B cell (primary cell): ENCODE measurements at regions not wholly inside any gene's neighbourhood (a gene's known extent, or its start where the extent isn't known, plus 50 kb on each side); places are given as distances from the start of the nearest gene placed in this dataset.

Experiments used
- ATAC-seq: fragments of 200-7000 bp; cut with Tn5 transposase; one replicate; pipeline ENCODE4 v1.10.0; 2021; ENCODE audit warnings: low read depth, mild to moderate bottlenecking, moderate number of reproducible peaks, moderate library complexity
- CTCF ChIA-PET: fragments of 350-600 bp; sonication (Branson Sonifier 250); formaldehyde crosslinking; loops from one replicate; lab custom pipeline; 2021; ENCODE audit warnings: antibody characterized with exemption, inconsistent platforms; lab: Charles Lee
- POLR2A ChIA-PET: fragments of 350-600 bp; sonication (Branson Sonifier 250); formaldehyde crosslinking; loops from one replicate; lab custom pipeline; 2021; ENCODE audit warnings: antibody characterized with exemption; lab: Charles Lee
- DNase-seq: peaks from one replicate; pipeline ENCODE4 v3.0.0; 2013
- H2AFZ ChIP-seq: 2 replicates; pipeline ENCODE4 v1.6.1; 2012; ENCODE audit warnings: mild to moderate bottlenecking, low read depth, low read length; ENCODE audit not compliant: insufficient read depth, poor library complexity, severe bottlenecking
- H3K27ac ChIP-seq, 2 donors: 1 replicate in 1 of 2; 2 replicates in 1 of 2; pipeline ENCODE4 v1.5.1; 2012 to 2013; ENCODE audit warnings: low read length in 2 of 2, mild to moderate bottlenecking in 2 of 2, moderate library complexity in 1 of 2
- H3K27me3 ChIP-seq, 4 experiments: fragments of 200-600 bp in 1 of 4; sonication (generic) in 1 of 4; replicated peaks in 1 of 4; 1 replicate in 2 of 4; 2 replicates in 2 of 4; pipeline versions ENCODE4 v1.6.1 to v1.7.0; 2013 to 2016; ENCODE audit warnings: low read length in 3 of 4, mild to moderate bottlenecking in 2 of 4, mixed read lengths in 1 of 4, moderate library complexity in 1 of 4; ENCODE audit not compliant: insufficient read depth in 4 of 4, control insufficient read depth in 3 of 4; ENCODE audit errors: control extremely low read depth in 1 of 4
- H3K36me3 ChIP-seq, 2 experiments: replicated peaks in 1 of 2; 1 replicate in 1 of 2; 2 replicates in 1 of 2; pipeline versions ENCODE4 v1.6.1 to v1.7.1; 2013; ENCODE audit warnings: low read length in 1 of 2; ENCODE audit not compliant: insufficient read depth in 2 of 2, control insufficient read depth in 1 of 2; ENCODE audit errors: control extremely low read depth in 1 of 2, extremely low read depth in 1 of 2
- H3K4me1 ChIP-seq, 2 donors: fragments of 200-600 bp in 1 of 2; sonication (generic) in 1 of 2; 1 replicate in 1 of 2; 2 replicates in 1 of 2; pipeline versions ENCODE4 v1.5.1 to v1.6.1; 2013 to 2017; ENCODE audit warnings: low read length in 2 of 2; ENCODE audit not compliant: control insufficient read depth in 2 of 2, insufficient read depth in 2 of 2
- H3K4me2 ChIP-seq: replicated peaks from 2 replicates; pipeline ENCODE3; 2012; ENCODE audit warnings: mild to moderate bottlenecking, low read depth, low read length; ENCODE audit not compliant: poor library complexity, severe bottlenecking
- H3K4me3 ChIP-seq, 5 experiments: fragments of 200-600 bp in 1 of 5; sonication (generic) in 1 of 5; 1 replicate in 3 of 5; 2 replicates in 2 of 5; pipeline versions ENCODE4 v1.5.1 to v1.7.0; 2011 to 2016; ENCODE audit warnings: low read length in 4 of 5, mild to moderate bottlenecking in 4 of 5, low read depth in 2 of 5, control low read depth in 1 of 5, moderate library complexity in 1 of 5; ENCODE audit not compliant: insufficient read depth in 1 of 5; ENCODE audit errors: control extremely low read depth in 1 of 5, extremely low read depth in 1 of 5
- H3K79me2 ChIP-seq: fragments of 200-600 bp; sonication (generic); one replicate; pipeline ENCODE4 v1.6.0; 2016; ENCODE audit warnings: low read length; ENCODE audit not compliant: control insufficient read depth, insufficient read depth
- H3K9ac ChIP-seq: fragments of 200-600 bp; sonication (generic); 2 replicates; pipeline ENCODE4 v1.6.1; 2017; ENCODE audit warnings: mild to moderate bottlenecking, low read length, moderate library complexity
- H3K9me3 ChIP-seq, 3 donors: one replicate each; pipeline versions ENCODE4 v1.6.1 to v1.7.1; 2013; ENCODE audit warnings: low read length in 2 of 3; ENCODE audit not compliant: control insufficient read depth in 2 of 3, insufficient read depth in 1 of 3; ENCODE audit errors: control extremely low read depth in 1 of 3
- H4K20me1 ChIP-seq: 2 replicates; pipeline ENCODE4 v1.6.0; 2012; ENCODE audit warnings: mild to moderate bottlenecking, low read length; ENCODE audit not compliant: insufficient read depth, control insufficient read depth, poor library complexity, severe bottlenecking
- H3K27ac Mint-ChIP-seq: one replicate; pipeline ENCODE4 v1.8.0; 2021; ENCODE audit warnings: mixed read lengths
- H3K27me3 Mint-ChIP-seq: one replicate; pipeline ENCODE4 v1.8.0; 2021; ENCODE audit warnings: mixed read lengths
- H3K4me1 Mint-ChIP-seq: one replicate; pipeline ENCODE4 v1.8.0; 2021; ENCODE audit warnings: mixed read lengths
- H3K4me3 Mint-ChIP-seq: one replicate; pipeline ENCODE4 v1.8.0; 2021; ENCODE audit warnings: mixed read lengths
- H3K9me3 Mint-ChIP-seq: one replicate; pipeline ENCODE4 v1.8.0; 2022; ENCODE audit warnings: mixed read lengths; ENCODE audit not compliant: insufficient read depth
- CTCF ChIP-seq: fragments of 200-600 bp; IDR thresholded peaks from one replicate; pipeline ENCODE4 v1.8.0; 2022; ENCODE audit warnings: antibody characterized with exemption, mild to moderate bottlenecking
- EZH2 ChIP-seq: IDR thresholded peaks from 2 replicates; pipeline ENCODE4 v1.6.1; 2012; ENCODE audit warnings: borderline replicate concordance, low read depth, mild to moderate bottlenecking, moderate library complexity, low read length; ENCODE audit not compliant: insufficient read depth, poor library complexity, severe bottlenecking
- WGBS: methylation state at CpG from one replicate; pipeline ENCODE4 v1.1.5; 2013; ENCODE audit warnings: missing lambda C conversion rate; ENCODE audit not compliant: insufficient coverage; 5-methylcytosine and 5-hydroxymethylcytosine counted together
- intact Hi-C: fragments of 100-400 bp; cut with micrococcal nuclease; formaldehyde crosslinking; loops from one replicate; pipeline ENCODE4 v1.10.0; 2022

GRCh38 chr2:23122681-23123215 is 262.2 kb upstream of the KLHL29 start:
- H4K20me1 ChIP-seq: no peaks in the 10 kb centered on the region
- 93% methylated on average over 3 of the region's 5 CpGs for WGBS
- CTCF ChIA-PET: no interaction called here
- no peak for ATAC-seq
- no peaks in the 10 kb centered on the region for H3K9me3 ChIP-seq
- H3K9ac ChIP-seq: no peak overlapping the region
- DNase-seq: no peak
- H3K4me1 Mint-ChIP-seq: no peaks in the 10 kb centered on the region
- H2AFZ ChIP-seq: no peak overlapping the region
- peaks cover 3% of the 10 kb centered on the region for H3K27me3 Mint-ChIP-seq
- no peak overlapping the region for H3K4me2 ChIP-seq
- H3K9me3 Mint-ChIP-seq: no peaks in the 10 kb centered on the region
- no peak overlapping the region for H3K4me3 ChIP-seq
- H3K36me3 ChIP-seq: no peaks in the 10 kb centered on the region
- intact Hi-C loops: no loop called here
- H3K27me3 ChIP-seq: no peaks in the 10 kb centered on the region
- TF ChIP-seq EZH2 (no peak), CTCF (no peak)
- no peak overlapping the region for H3K27ac ChIP-seq
- no peaks in the 10 kb centered on the region for H3K79me2 ChIP-seq
- H3K27ac Mint-ChIP-seq: no peak overlapping the region
- H3K4me1 ChIP-seq: no peaks in the 10 kb centered on the region
- POLR2A ChIA-PET: no interaction called here
- no peak overlapping the region for H3K4me3 Mint-ChIP-seq

GRCh38 chr2:23123686-23124085 is 261.3 kb upstream of the KLHL29 start:
- Mint-ChIP-seq H3K27me3 (peaks cover 10% of the 10 kb centered on the region), H3K27ac (no peak overlapping the region), H3K4me3 (no peak overlapping the region), H3K9me3 (no peaks in the 10 kb centered on the region), H3K4me1 (no peaks in the 10 kb centered on the region)
- DNase-seq: no peak
- Histone ChIP-seq H3K9me3 (peaks cover 0 to 6% (median 0%) of the 10 kb centered on the region in 3 donors), H3K36me3 (no peaks in the 10 kb centered on the region), H4K20me1 (no peaks in the 10 kb centered on the region), H3K27ac (no peak overlapping the region), H3K27me3 (peaks cover 0 to 3% (median 0%) of the 10 kb centered on the region in 4 experiments), H2AFZ (no peak overlapping the region), H3K9ac (no peak overlapping the region), H3K79me2 (no peaks in the 10 kb centered on the region), H3K4me2 (no peak overlapping the region), H3K4me1 (no peaks in the 10 kb centered on the region), H3K4me3 (no peak overlapping the region)
- CTCF ChIA-PET: no interaction called here
- POLR2A ChIA-PET: no interaction called here
- no peak for ATAC-seq
- WGBS: no CpG with 5 or more reads among the region's 2 CpGs
- no peak for TF ChIP-seq EZH2
- TF ChIP-seq CTCF: no peak
- intact Hi-C loops: no loop called here
